MM.1S (cell line): ENCODE measurements at regions not wholly inside any gene's neighbourhood (a gene's known extent, or its start where the extent isn't known, plus 50 kb on each side); places are given as distances from the start of the nearest gene placed in this dataset.

Experiments
- CTCF ChIP-seq: fragments of 300-600 bp; sonication (generic); IDR thresholded peaks from 2 replicates; pipeline ENCODE4 v1.5.1; 2016; ENCODE audit warnings: antibody characterized with exemption, low read length, mixed read lengths
- EZH2 ChIP-seq: fragments of 300-600 bp; sonication (generic); optimal IDR thresholded peaks from 2 replicates; pipeline ENCODE3; 2017; ENCODE audit warnings: low read depth, mild to moderate bottlenecking, antibody characterized with exemption, low read length, mixed read lengths
- EZH2phosphoT487 ChIP-seq: fragments of 300-600 bp; sonication (generic); IDR thresholded peaks from 2 replicates; pipeline ENCODE4 v1.6.1; 2018; ENCODE audit warnings: antibody characterized with exemption, low read length

- no peak for TF ChIP-seq EZH2
- TF ChIP-seq CTCF: no peak
- no peak for TF ChIP-seq EZH2phosphoT487
Measured at GRCh38 chr3:144662729-144663128, 691.1 kb downstream of the DIPK2A start.
